ENCODE measurements at regions not wholly inside any gene's neighbourhood (a gene's known extent, or its start where the extent isn't known, plus 50 kb on each side); places are given as distances from the start of the nearest gene placed in this dataset.
"Not testable (repeated sequence)": the region's sequence is repeated elsewhere in the genome, so short reads cannot be mapped to it uniquely, and the experiment has no call there.

DNA sequence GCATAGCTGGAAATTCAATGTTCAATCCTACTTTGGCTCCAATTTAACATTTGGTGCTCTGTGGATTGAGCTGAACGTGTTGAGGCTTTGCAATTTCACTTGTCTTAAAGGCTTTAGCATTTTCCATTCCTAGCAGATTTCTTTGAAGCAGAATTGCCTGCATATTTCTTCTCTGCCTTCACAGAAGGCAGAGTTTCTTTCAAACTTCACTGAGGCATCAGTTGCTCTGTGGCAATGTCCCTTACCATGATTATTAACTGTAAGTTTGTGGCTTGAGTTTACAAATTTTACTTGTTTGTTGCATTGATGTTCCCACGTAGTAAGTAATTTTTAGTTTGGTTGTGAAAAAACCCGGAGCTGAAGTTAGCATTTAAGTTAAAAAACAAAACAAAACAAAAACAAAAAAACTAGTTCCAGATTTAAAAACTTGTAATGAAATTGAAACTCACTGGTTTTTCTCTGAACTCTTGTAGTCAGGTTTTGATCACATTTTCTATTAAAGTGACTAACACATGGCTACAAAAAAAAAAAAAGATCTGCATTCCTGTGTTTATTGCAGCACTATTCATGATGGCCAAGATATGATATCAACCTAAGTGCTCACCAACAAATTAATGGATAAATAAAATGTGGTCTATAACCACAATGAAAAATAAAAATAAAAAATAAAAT is 55.2 kb upstream of the UXS1 start:
- DNase-seq = not testable (repeated sequence)

DNA sequence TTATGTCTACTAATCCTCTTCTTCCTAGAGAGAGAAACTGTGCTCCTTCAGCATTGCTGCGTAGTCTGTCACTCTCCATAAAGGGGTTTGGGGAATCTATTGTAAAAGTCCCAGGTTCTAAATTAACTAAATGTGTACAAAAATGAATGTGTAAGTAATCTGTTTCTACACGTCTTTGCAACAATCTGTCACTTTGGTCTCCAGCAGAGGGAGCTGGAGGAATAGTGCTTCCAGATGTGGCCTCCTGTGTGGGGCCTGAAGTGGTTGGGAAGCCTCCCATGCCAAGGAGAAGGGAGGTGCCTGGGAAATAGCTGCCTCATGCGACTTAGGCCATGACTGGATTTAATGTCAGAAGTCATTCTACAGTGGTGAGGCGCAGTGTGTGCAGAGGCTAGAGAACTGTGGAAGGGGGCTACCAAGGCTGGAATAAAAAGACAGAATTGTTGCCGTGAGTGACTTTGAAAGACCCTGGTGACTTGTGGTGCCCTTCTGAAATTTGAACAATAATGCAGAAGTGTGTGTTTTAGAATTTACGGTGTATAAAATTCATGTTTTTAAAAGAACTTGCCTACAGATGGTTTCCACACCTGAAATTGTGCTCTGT is 54.5 kb upstream of the UXS1 start:
- DNase-seq = peak; percentile 63
